ENCODE measurements at regions not wholly inside any gene's neighbourhood (a gene's known extent, or its start where the extent isn't known, plus 50 kb on each side); places are given as distances from the start of the nearest gene placed in this dataset.
"Not testable (repeated sequence)": the region's sequence is repeated elsewhere in the genome, so short reads cannot be mapped to it uniquely, and the experiment has no call there.

- Histone ChIP-seq H3K4me1 (ENCODE audit: insufficient read depth, low read length, poor library complexity, severe bottlenecking) (no peaks in the 10 kb centered on the region), H3K9me2 (replicated peaks; ENCODE audit: low read depth, low read length) (0 out of 2 replicates have a peak, but pooled peaks cover 4% of the 10 kb centered on the region), H3K4me2 (ENCODE audit: low read depth, low read length, poor library complexity, severe bottlenecking) (no peak overlapping the region), H3K9me3 (ENCODE audit: insufficient read depth, low read depth, low read length) (no peaks in the 10 kb centered on the region), H3K27me3 (ENCODE audit: insufficient read depth, low read length, poor library complexity, severe bottlenecking) (no peaks in the 10 kb centered on the region), H3F3A (ENCODE audit: low read depth) (no peaks in the 10 kb centered on the region), H3K4me3 (ENCODE audit: low read length, poor library complexity, severe bottlenecking) (no peak overlapping the region), H3K79me2 (ENCODE audit: insufficient read depth, low read length) (no peaks in the 10 kb centered on the region), H2AFZ (ENCODE audit: low read length) (no peak overlapping the region), H4K20me1 (ENCODE audit: insufficient read depth, low read length, poor library complexity, severe bottlenecking) (no peaks in the 10 kb centered on the region), H3K36me3 (ENCODE audit: insufficient read depth, low read length) (no peaks in the 10 kb centered on the region), H3K9ac (ENCODE audit: low read depth, low read length, poor library complexity, severe bottlenecking) (no peak overlapping the region)
- TF ChIP-seq CTCF (conservative IDR thresholded peaks at IDR 0.05; ENCODE audit: low read length), result no peak
- TF ChIP-seq EZH2phosphoT487 (IDR thresholded peaks at IDR 0.05; ENCODE audit: borderline replicate concordance), result no peak
Observed at GRCh38 chr1:95642035-95642434, 408.0 kb downstream of the RWDD3 start.

GRCh38 chr1:95643071-95643470, 409.1 kb downstream of the RWDD3 start:
- Histone ChIP-seq H3K4me3 (ENCODE audit: low read length, poor library complexity, severe bottlenecking) (no peak overlapping the region), H3K36me3 (ENCODE audit: insufficient read depth, low read length) (no peaks in the 10 kb centered on the region), H3K9ac (ENCODE audit: low read depth, low read length, poor library complexity, severe bottlenecking) (no peak overlapping the region), H2AFZ (ENCODE audit: low read length) (no peak overlapping the region), H3K27me3 (ENCODE audit: insufficient read depth, low read length, poor library complexity, severe bottlenecking) (no peaks in the 10 kb centered on the region), H3K9me2 (replicated peaks; ENCODE audit: low read depth, low read length) (0 out of 2 replicates have a peak, but pooled peaks cover 4% of the 10 kb centered on the region), H3K9me3 (ENCODE audit: insufficient read depth, low read depth, low read length) (no peaks in the 10 kb centered on the region), H4K20me1 (ENCODE audit: insufficient read depth, low read length, poor library complexity, severe bottlenecking) (no peaks in the 10 kb centered on the region), H3K4me2 (ENCODE audit: low read depth, low read length, poor library complexity, severe bottlenecking) (no peak overlapping the region), H3F3A (ENCODE audit: low read depth) (no peaks in the 10 kb centered on the region), H3K4me1 (ENCODE audit: insufficient read depth, low read length, poor library complexity, severe bottlenecking) (no peaks in the 10 kb centered on the region), H3K79me2 (ENCODE audit: insufficient read depth, low read length) (no peaks in the 10 kb centered on the region)
- TF ChIP-seq CTCF (conservative IDR thresholded peaks at IDR 0.05; ENCODE audit: low read length) (no peak), EZH2phosphoT487 (IDR thresholded peaks at IDR 0.05; ENCODE audit: borderline replicate concordance) (no peak)

GRCh38 chr1:95645126-95645525, 411.1 kb downstream of the RWDD3 start:
- H2AFZ ChIP-seq (ENCODE audit: low read length); H3K79me2 ChIP-seq (ENCODE audit: insufficient read depth, low read length); H4K20me1 ChIP-seq (ENCODE audit: insufficient read depth, low read length, poor library complexity, severe bottlenecking); H3K4me3 ChIP-seq (ENCODE audit: low read length, poor library complexity, severe bottlenecking); H3F3A ChIP-seq (ENCODE audit: low read depth); H3K4me2 ChIP-seq (ENCODE audit: low read depth, low read length, poor library complexity, severe bottlenecking); H3K9me2 ChIP-seq (replicated peaks; ENCODE audit: low read depth, low read length); H3K9ac ChIP-seq (ENCODE audit: low read depth, low read length, poor library complexity, severe bottlenecking); H3K4me1 ChIP-seq (ENCODE audit: insufficient read depth, low read length, poor library complexity, severe bottlenecking); H3K9me3 ChIP-seq (ENCODE audit: insufficient read depth, low read depth, low read length); H3K36me3 ChIP-seq (ENCODE audit: insufficient read depth, low read length); H3K27me3 ChIP-seq (ENCODE audit: insufficient read depth, low read length, poor library complexity, severe bottlenecking): not testable (repeated sequence)

GRCh38 chr1:95650631-95651030, 416.6 kb downstream of the RWDD3 start:
- H3K27me3 ChIP-seq (ENCODE audit: insufficient read depth, low read length, poor library complexity, severe bottlenecking), result no peaks in the 10 kb centered on the region
- TF ChIP-seq CTCF (conservative IDR thresholded peaks at IDR 0.05; ENCODE audit: low read length) (no peak), EZH2phosphoT487 (IDR thresholded peaks at IDR 0.05; ENCODE audit: borderline replicate concordance) (no peak)
- H3K4me1 ChIP-seq (ENCODE audit: insufficient read depth, low read length, poor library complexity, severe bottlenecking), result no peaks in the 10 kb centered on the region
- no peaks in the 10 kb centered on the region for H3K9me3 ChIP-seq (ENCODE audit: insufficient read depth, low read depth, low read length)
- H3K79me2 ChIP-seq (ENCODE audit: insufficient read depth, low read length), result no peaks in the 10 kb centered on the region
- H3F3A ChIP-seq (ENCODE audit: low read depth), result no peaks in the 10 kb centered on the region
- H3K9me2 ChIP-seq (replicated peaks; ENCODE audit: low read depth, low read length), result no peaks in the 10 kb centered on the region
- no peaks in the 10 kb centered on the region for H4K20me1 ChIP-seq (ENCODE audit: insufficient read depth, low read length, poor library complexity, severe bottlenecking)
- no peak overlapping the region for H3K4me3 ChIP-seq (ENCODE audit: low read length, poor library complexity, severe bottlenecking)
- H3K36me3 ChIP-seq (ENCODE audit: insufficient read depth, low read length), result no peaks in the 10 kb centered on the region
- no peak overlapping the region for H2AFZ ChIP-seq (ENCODE audit: low read length)
- H3K4me2 ChIP-seq (ENCODE audit: low read depth, low read length, poor library complexity, severe bottlenecking), result no peak overlapping the region
- no peak overlapping the region for H3K9ac ChIP-seq (ENCODE audit: low read depth, low read length, poor library complexity, severe bottlenecking)
